ENCODE measurements at regions not wholly inside any gene's neighbourhood (a gene's known extent, or its start where the extent isn't known, plus 50 kb on each side); places are given as distances from the start of the nearest gene placed in this dataset.

- no peaks in the 10 kb centered on the region for H4K20me1 ChIP-seq (ENCODE audit: control insufficient read depth, extremely low read depth, insufficient read depth, low read length)
- H2AFZ ChIP-seq (ENCODE audit: low read length) = no peak overlapping the region
- H3K9me3 ChIP-seq (ENCODE audit: control insufficient read depth, insufficient read depth, low read depth, low read length) = no peaks in the 10 kb centered on the region
- H3K4me2 ChIP-seq (ENCODE audit: extremely low read depth, insufficient read depth, low read length) = no peak overlapping the region
- H3K9ac ChIP-seq (ENCODE audit: insufficient read depth, low read length) = no peak overlapping the region
- H3K4me1 ChIP-seq (ENCODE audit: control insufficient read depth, extremely low read depth, insufficient read depth, low read length) = no peaks in the 10 kb centered on the region
- no peak for TF ChIP-seq CTCF (conservative IDR thresholded peaks at IDR 0.05 in 1 of 2, IDR thresholded peaks at IDR 0.05 in 1 of 2; ENCODE audit: low read depth in 1 of 2, low read length in 2 of 2)
- no peak for TF ChIP-seq EZH2 (IDR thresholded peaks at IDR 0.05; ENCODE audit: low read length, missing control alignments)
- no peak overlapping the region for H3K4me3 ChIP-seq (replicated peaks in 1 of 4; ENCODE audit: control extremely low read depth in 1 of 4, insufficient read depth in 1 of 4, low read depth in 3 of 4, low read length in 4 of 4)
- DNase-seq (ENCODE audit: low read depth in 2 of 2) = no peak
- H3K27me3 ChIP-seq (ENCODE audit: control insufficient read depth, insufficient read depth, low read length) = peaks cover 10% of the 10 kb centered on the region
- H3K36me3 ChIP-seq (ENCODE audit: control insufficient read depth, insufficient read depth, low read length) = no peaks in the 10 kb centered on the region
- H3K27ac ChIP-seq (ENCODE audit: insufficient read depth, low read length) = no peak overlapping the region
- H3K79me2 ChIP-seq (ENCODE audit: control insufficient read depth, insufficient read depth, low read length) = no peaks in the 10 kb centered on the region
Observed at GRCh38 chr1:214214851-214215250, 66.1 kb upstream of the SMYD2 start.

- Histone ChIP-seq H3K27me3 (ENCODE audit: control insufficient read depth, insufficient read depth, low read length) (peaks cover 10% of the 10 kb centered on the region), H3K27ac (ENCODE audit: insufficient read depth, low read length) (no peak overlapping the region), H4K20me1 (ENCODE audit: control insufficient read depth, extremely low read depth, insufficient read depth, low read length) (no peaks in the 10 kb centered on the region), H3K4me3 (replicated peaks in 1 of 4; ENCODE audit: control extremely low read depth in 1 of 4, insufficient read depth in 1 of 4, low read depth in 3 of 4, low read length in 4 of 4) (no peak overlapping the region), H3K36me3 (ENCODE audit: control insufficient read depth, insufficient read depth, low read length) (no peaks in the 10 kb centered on the region), H3K9ac (ENCODE audit: insufficient read depth, low read length) (no peak overlapping the region), H3K79me2 (ENCODE audit: control insufficient read depth, insufficient read depth, low read length) (no peaks in the 10 kb centered on the region), H3K9me3 (ENCODE audit: control insufficient read depth, insufficient read depth, low read depth, low read length) (no peaks in the 10 kb centered on the region), H3K4me2 (ENCODE audit: extremely low read depth, insufficient read depth, low read length) (no peak overlapping the region), H2AFZ (ENCODE audit: low read length) (no peak overlapping the region), H3K4me1 (ENCODE audit: control insufficient read depth, extremely low read depth, insufficient read depth, low read length) (no peaks in the 10 kb centered on the region)
- DNase-seq (ENCODE audit: low read depth in 2 of 2) = no peak
- TF ChIP-seq EZH2 (IDR thresholded peaks at IDR 0.05; ENCODE audit: low read length, missing control alignments) (no peak), CTCF (conservative IDR thresholded peaks at IDR 0.05 in 1 of 2, IDR thresholded peaks at IDR 0.05 in 1 of 2; ENCODE audit: low read depth in 1 of 2, low read length in 2 of 2) (no peak)
Observed at GRCh38 chr1:214215583-214215982, 65.4 kb upstream of the SMYD2 start.

- no peaks in the 10 kb centered on the region for H3K79me2 ChIP-seq (ENCODE audit: control insufficient read depth, insufficient read depth, low read length)
- TF ChIP-seq EZH2 (IDR thresholded peaks at IDR 0.05; ENCODE audit: low read length, missing control alignments) (no peak), CTCF (conservative IDR thresholded peaks at IDR 0.05 in 1 of 2, IDR thresholded peaks at IDR 0.05 in 1 of 2; ENCODE audit: low read depth in 1 of 2, low read length in 2 of 2) (no peak)
- no peak overlapping the region for H3K4me3 ChIP-seq (replicated peaks in 1 of 4; ENCODE audit: control extremely low read depth in 1 of 4, insufficient read depth in 1 of 4, low read depth in 3 of 4, low read length in 4 of 4)
- no peaks in the 10 kb centered on the region for H4K20me1 ChIP-seq (ENCODE audit: control insufficient read depth, extremely low read depth, insufficient read depth, low read length)
- no peak overlapping the region for H3K9ac ChIP-seq (ENCODE audit: insufficient read depth, low read length)
- DNase-seq (ENCODE audit: low read depth in 2 of 2) = no peak
- no peak overlapping the region for H2AFZ ChIP-seq (ENCODE audit: low read length)
- no peaks in the 10 kb centered on the region for H3K4me1 ChIP-seq (ENCODE audit: control insufficient read depth, extremely low read depth, insufficient read depth, low read length)
- peaks cover 10% of the 10 kb centered on the region for H3K27me3 ChIP-seq (ENCODE audit: control insufficient read depth, insufficient read depth, low read length)
- no peak overlapping the region for H3K27ac ChIP-seq (ENCODE audit: insufficient read depth, low read length)
- H3K4me2 ChIP-seq (ENCODE audit: extremely low read depth, insufficient read depth, low read length) = no peak overlapping the region
- H3K36me3 ChIP-seq (ENCODE audit: control insufficient read depth, insufficient read depth, low read length) = no peaks in the 10 kb centered on the region
- no peaks in the 10 kb centered on the region for H3K9me3 ChIP-seq (ENCODE audit: control insufficient read depth, insufficient read depth, low read depth, low read length)
Observed at GRCh38 chr1:214216021-214216420, 64.9 kb upstream of the SMYD2 start.
